Panc1 (cell line): ENCODE measurements at regions not wholly inside any gene's neighbourhood (a gene's known extent, or its start where the extent isn't known, plus 50 kb on each side); places are given as distances from the start of the nearest gene placed in this dataset.

ENCODE experiments used
- CTCF ChIP-seq: fragments of 450-650 bp; IDR thresholded peaks from 2 replicates; pipeline ENCODE4 v1.5.1; 2017; ENCODE audit warnings: mild to moderate bottlenecking
- POLR2AphosphoS5 ChIP-seq: IDR thresholded peaks from 2 replicates; pipeline ENCODE4 v1.6.1; 2012; ENCODE audit warnings: mild to moderate bottlenecking, low read depth, low read length, moderate library complexity
- REST ChIP-seq, 2 experiments: IDR thresholded peaks; 2 replicates each; pipeline ENCODE4 v1.6.1; 2011 to 2012; ENCODE audit warnings: low read depth in 2 of 2, control low read depth in 1 of 2, low read length in 1 of 2, mild to moderate bottlenecking in 1 of 2, moderate library complexity in 1 of 2; ENCODE audit not compliant: insufficient read depth in 1 of 2

GRCh38 chr20:48440916-48441315 lies 386.9 kb downstream of the PREX1 start:
- TF ChIP-seq CTCF (no peak), POLR2AphosphoS5 (no peak), REST (IDR thresholded peaks at IDR 0.05; ENCODE audit: insufficient read depth in 1 of 2, low read depth in 2 of 2, low read length in 1 of 2) (no peak)
